A549 (cell line): ENCODE measurements at regions not wholly inside any gene's neighbourhood (a gene's known extent, or its start where the extent isn't known, plus 50 kb on each side); places are given as distances from the start of the nearest gene placed in this dataset.

Experiments used
- EHMT2 ChIP-seq: fragments of 200-600 bp; sonication (generic); IDR thresholded peaks from 2 replicates; pipeline ENCODE4 v1.6.1; 2016; ENCODE audit warnings: antibody characterized with exemption, low read depth, mild to moderate bottlenecking, moderate library complexity
- ESRRA ChIP-seq: fragments of 150-350 bp; IDR thresholded peaks from 2 replicates; pipeline ENCODE4 v1.6.1; 2014; ENCODE audit warnings: mild to moderate bottlenecking, low read length, borderline replicate concordance
- KDM5A ChIP-seq: fragments of 200-600 bp; sonication (generic); IDR thresholded peaks from 2 replicates; pipeline ENCODE4 v1.6.1; 2016; ENCODE audit warnings: antibody characterized with exemption, mild to moderate bottlenecking
- POLR2A ChIP-seq: IDR thresholded peaks from 2 replicates; pipeline ENCODE4 v1.6.1; 2012; ENCODE audit warnings: mild to moderate bottlenecking, low read length
- SMC3 ChIP-seq: fragments of >200 bp; sonication (Bioruptor Twin); formaldehyde crosslinking; IDR thresholded peaks from 3 replicates; pipeline ENCODE4 v1.6.1; 2018; ENCODE audit warnings: inconsistent platforms
- TF ChIP-seq, protein P1 (sequence below): fragments of >200 bp; sonication (Bioruptor Twin); formaldehyde crosslinking; IDR thresholded peaks from 3 replicates; pipeline ENCODE4 v1.5.1; 2016

DNA sequence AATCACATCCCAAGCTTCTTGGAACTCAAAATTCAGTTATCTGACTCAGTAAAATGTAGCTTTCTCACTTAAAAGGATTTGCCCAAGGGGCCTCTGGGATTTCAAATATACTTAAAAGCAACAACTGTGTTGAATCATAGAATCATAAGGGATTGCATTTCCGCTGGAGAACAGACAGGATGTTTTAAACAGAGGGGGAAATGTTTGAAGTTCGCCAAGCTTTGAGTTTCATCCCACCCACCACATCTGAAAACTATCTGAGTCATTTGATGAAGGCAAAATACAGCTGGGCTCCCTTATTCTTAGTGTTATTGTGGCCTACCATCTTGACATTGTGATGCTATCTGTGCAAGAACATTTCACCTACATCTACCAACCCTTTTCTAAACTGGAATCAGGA is 73.5 kb downstream of the PPP1R2C start:
- TF ChIP-seq POLR2A (no peak), KDM5A (no peak), ESRRA (no peak), EHMT2 (no peak), SMC3 (no peak)
- TF ChIP-seq, protein P1, sequence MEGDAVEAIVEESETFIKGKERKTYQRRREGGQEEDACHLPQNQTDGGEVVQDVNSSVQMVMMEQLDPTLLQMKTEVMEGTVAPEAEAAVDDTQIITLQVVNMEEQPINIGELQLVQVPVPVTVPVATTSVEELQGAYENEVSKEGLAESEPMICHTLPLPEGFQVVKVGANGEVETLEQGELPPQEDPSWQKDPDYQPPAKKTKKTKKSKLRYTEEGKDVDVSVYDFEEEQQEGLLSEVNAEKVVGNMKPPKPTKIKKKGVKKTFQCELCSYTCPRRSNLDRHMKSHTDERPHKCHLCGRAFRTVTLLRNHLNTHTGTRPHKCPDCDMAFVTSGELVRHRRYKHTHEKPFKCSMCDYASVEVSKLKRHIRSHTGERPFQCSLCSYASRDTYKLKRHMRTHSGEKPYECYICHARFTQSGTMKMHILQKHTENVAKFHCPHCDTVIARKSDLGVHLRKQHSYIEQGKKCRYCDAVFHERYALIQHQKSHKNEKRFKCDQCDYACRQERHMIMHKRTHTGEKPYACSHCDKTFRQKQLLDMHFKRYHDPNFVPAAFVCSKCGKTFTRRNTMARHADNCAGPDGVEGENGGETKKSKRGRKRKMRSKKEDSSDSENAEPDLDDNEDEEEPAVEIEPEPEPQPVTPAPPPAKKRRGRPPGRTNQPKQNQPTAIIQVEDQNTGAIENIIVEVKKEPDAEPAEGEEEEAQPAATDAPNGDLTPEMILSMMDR: no peak
